Adrenal gland (tissue), 5 donors: ENCODE measurements at regions not wholly inside any gene's neighbourhood (a gene's known extent, or its start where the extent isn't known, plus 50 kb on each side); places are given as distances from the start of the nearest gene placed in this dataset.

Experiments used
- POLR2A ChIP-seq, 2 donors: fragments of 450-650 bp; IDR thresholded peaks; one replicate each; pipeline ENCODE4 v1.6.1; 2017; ENCODE audit warnings: antibody characterized with exemption in 2 of 2, mild to moderate bottlenecking in 2 of 2, moderate library complexity in 1 of 2
- TF ChIP-seq, protein P1 (sequence below), 6 experiments: fragments of 450-650 bp in 4 of 6; fragments of 200-600 bp in 2 of 6; sonication (generic) in 1 of 6; IDR thresholded peaks; 1 replicate in 5 of 6; 2 replicates in 1 of 6; pipeline versions ENCODE4 v1.5.1 to v1.8.0; 2016 to 2021; ENCODE audit warnings: antibody characterized with exemption in 6 of 6, mild to moderate bottlenecking in 2 of 6, moderate library complexity in 1 of 6
- donor health status: DM: no; HTN: no; CAD: no.

DNA sequence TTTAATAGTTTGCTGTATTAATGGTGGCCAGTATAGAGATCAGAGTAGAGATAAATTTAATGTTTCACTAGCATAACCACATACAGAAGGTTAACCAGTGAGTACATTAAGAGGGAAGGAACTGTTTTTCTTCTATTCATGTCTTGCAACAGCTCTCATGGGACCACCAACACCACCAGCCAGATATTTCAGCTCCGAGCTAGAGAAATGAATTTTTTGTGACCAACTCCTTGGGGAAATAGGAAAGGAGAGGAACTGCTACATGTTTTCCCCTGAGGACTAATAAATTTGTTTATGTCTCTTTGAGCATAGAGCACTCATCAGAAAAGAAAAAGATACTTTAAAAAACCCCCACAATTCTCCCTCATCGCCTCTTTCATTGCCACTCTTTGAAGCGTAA is 247.5 kb downstream of the MBNL1 start:
- TF ChIP-seq, protein P1, sequence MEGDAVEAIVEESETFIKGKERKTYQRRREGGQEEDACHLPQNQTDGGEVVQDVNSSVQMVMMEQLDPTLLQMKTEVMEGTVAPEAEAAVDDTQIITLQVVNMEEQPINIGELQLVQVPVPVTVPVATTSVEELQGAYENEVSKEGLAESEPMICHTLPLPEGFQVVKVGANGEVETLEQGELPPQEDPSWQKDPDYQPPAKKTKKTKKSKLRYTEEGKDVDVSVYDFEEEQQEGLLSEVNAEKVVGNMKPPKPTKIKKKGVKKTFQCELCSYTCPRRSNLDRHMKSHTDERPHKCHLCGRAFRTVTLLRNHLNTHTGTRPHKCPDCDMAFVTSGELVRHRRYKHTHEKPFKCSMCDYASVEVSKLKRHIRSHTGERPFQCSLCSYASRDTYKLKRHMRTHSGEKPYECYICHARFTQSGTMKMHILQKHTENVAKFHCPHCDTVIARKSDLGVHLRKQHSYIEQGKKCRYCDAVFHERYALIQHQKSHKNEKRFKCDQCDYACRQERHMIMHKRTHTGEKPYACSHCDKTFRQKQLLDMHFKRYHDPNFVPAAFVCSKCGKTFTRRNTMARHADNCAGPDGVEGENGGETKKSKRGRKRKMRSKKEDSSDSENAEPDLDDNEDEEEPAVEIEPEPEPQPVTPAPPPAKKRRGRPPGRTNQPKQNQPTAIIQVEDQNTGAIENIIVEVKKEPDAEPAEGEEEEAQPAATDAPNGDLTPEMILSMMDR (IDR thresholded peaks at IDR 0.05): no peak
- no peak for TF ChIP-seq POLR2A (IDR thresholded peaks at IDR 0.05)
